AML-193 (cell line): ENCODE measurements at regions not wholly inside any gene's neighbourhood (a gene's known extent, or its start where the extent isn't known, plus 50 kb on each side); places are given as distances from the start of the nearest gene placed in this dataset.
"Not testable (repeated sequence)": the region's sequence is repeated elsewhere in the genome, so short reads cannot be mapped to it uniquely, and the experiment has no call there.

Experiments
- DNase-seq, 2 experiments: peaks; one replicate each; lab custom pipeline; 2025; lab: John Stamatoyannopoulos, UW

- DNase-seq = no peak
Measured at GRCh38 chr4:79662651-79663050, 254.6 kb upstream of the GK2 start.

GRCh38 chr4:79661196-79661595 lies 253.2 kb upstream of the GK2 start:
- DNase-seq = no peak

DNA sequence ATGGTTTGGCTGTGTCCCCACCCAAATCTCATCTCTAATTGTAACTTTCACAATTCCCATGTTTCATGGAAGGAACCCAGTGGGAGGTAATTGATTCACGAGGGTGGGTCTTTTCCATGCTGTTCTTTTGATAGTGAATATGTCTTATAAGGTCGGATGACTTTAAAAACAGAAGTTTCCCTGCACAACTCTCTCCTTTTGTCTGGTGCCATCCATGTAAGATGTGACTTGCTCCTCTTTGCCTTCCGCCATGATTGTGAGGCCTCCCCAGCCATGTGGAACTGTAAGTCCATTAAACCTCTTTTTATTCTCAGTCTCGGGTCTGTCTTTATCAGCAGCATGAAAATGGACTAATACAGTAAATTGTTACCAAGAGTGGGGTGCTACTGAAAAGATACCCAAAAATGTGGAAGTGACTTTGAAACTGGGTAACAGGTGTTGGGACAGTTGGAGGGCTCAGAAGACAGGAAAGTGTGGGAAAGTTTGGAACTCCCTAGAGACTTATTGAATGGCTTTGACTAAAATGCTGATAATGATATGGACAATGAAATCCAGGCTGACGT lies 251.4 kb upstream of the GK2 start:
- DNase-seq = not testable (repeated sequence)

DNA sequence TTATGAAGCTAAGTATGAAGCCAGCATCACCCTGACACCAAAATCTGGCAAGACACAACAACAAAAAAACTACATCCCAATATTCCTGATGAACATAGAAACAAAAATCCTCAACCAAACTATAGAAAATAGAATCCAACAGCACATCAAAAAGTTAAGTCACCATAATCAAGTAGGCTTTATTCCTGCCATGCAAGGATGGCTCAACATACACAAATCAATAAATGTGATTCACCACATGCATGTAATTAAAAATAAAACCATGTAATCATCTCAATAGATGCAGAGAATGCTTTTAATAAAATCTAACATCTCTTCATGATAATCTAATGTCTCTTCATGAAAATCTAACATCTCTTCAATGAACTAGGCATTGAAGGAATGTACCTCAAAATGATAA lies 249.4 kb upstream of the GK2 start:
- no peak for DNase-seq

DNA sequence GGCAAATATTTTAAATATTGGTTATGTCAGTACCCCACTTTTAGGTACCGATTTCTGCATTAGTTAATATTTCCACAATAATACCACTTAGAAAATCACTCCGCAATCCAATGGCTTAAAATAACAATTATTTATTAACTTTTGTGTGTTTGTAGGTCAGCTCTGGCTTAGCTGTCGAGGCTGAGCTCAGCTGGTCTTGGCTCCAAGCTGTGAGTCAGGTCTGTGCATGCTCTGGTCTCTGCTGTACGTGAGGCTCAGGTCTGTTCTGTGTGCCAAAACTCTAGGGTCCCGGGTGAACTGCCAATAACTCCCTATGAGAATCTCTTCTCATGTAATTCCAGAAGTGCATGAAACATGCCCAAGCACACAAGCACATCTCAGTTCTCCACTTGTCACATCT lies 245.8 kb upstream of the GK2 start:
- DNase-seq = no peak

DNA sequence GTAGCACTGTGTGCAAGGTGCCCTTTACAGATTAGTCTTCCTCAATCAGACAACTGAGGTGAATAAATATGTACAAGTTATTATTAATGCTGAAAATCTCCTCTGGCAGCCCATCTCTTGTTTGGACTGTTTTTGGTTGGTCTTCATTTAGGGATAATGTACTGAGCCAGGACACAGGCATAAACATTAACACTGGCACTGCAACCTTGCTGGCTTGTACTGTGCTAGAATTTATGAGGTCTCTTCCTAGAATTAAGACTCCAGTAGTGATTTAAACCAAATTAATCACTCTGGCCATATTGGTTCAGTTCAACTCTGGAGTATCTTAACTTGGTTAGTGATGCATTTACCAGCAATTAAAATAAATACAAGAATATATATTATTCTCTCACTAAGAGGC lies 244.7 kb upstream of the GK2 start:
- no peak for DNase-seq

DNA sequence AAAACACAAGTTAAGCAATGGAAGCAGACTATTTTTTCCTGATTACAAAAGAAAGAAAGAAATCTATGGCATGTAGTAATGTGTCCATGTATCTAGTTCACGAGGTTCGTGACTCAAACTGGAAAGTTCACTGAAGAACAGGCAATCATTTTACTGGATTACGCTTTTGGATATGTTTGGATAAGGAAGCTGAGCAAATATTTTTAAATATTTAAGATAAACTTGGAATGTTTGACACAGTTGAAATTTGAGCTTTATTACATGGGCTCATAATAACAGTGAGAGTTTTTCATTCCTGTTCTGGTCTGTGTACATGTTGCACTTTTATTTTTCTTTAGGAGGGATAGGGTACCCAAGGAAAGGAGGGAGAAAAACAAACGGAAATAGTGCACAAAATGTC lies 244.2 kb upstream of the GK2 start:
- no peak for DNase-seq

- DNase-seq = no peak
Measured at GRCh38 chr4:79651456-79651855, 243.4 kb upstream of the GK2 start.

DNA sequence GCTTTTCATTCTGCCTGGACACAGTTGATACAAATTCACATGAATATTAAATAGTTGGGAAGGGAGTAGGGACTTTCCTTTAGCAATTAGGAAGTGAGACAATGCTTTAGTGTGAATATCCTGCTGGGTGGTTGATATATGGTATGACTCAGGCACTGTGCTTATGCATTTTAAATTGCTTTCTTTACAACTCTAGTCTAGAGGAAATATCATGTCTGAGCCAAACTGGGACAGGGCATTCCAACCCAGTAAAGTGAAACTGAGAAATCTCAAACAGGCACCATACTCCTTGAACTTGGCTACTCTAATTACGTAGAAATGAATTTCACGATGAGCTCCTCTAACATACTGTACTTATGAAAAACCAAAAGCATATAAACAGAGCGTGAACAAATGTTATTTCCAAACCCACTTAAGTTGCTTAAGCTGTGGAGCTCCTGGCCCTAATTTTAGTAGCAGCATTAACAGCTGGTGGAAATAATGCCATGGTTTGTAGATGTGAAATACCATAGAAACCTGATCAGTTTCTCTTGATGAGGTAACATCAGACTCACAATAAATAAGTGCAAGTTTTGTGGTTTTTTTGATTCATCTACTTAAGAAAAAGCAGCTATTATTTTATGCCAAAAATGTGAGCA lies 242.9 kb upstream of the GK2 start:
- DNase-seq = no peak

- DNase-seq = no peak
Measured at GRCh38 chr4:79650217-79650616, 242.2 kb upstream of the GK2 start.

GRCh38 chr4:79645942-79646341 lies 237.9 kb upstream of the GK2 start:
- DNase-seq = no peak

GRCh38 chr4:79638735-79639134 lies 230.7 kb upstream of the GK2 start:
- no peak for DNase-seq

- no peak for DNase-seq
Measured at GRCh38 chr4:79636991-79637390, 229.0 kb upstream of the GK2 start.

DNA sequence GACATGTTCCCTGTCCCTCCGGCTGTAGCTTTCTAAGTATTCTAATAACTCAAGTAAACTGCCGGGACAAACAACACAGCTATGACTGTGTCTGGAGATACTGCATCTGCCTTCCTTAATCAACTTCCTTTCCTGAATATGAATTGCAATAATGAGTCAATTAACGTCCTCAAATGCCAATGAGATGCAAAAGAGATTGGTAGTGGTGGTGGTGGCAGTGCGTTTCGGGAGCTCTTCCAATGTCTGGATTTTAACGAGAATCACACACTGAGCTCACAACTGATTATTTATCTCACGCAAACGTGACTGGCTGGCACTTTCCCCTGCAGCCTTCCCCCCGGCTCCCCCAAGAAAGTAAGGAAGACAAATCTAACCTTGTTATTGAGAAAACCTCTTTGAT lies 226.1 kb upstream of the GK2 start:
- no peak for DNase-seq

DNA sequence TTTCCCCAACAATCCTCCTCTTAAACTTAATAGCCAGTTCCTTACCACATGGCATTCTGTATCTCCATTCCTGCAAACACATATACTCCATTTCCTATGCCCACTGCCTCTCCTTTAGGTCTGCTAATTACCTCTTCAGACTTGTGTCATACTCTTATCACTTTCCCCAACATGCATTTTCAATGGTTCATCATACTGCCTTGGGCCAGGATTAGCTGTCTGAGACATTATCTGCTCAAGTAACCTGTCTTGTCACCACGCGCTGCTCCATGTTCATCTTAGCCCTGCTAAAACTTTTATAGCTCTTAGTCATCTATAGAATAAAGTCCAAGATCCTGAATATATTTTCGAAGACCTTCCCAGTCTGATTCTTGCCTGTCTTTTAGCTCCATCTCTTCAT lies 224.1 kb upstream of the GK2 start:
- DNase-seq = no peak

DNA sequence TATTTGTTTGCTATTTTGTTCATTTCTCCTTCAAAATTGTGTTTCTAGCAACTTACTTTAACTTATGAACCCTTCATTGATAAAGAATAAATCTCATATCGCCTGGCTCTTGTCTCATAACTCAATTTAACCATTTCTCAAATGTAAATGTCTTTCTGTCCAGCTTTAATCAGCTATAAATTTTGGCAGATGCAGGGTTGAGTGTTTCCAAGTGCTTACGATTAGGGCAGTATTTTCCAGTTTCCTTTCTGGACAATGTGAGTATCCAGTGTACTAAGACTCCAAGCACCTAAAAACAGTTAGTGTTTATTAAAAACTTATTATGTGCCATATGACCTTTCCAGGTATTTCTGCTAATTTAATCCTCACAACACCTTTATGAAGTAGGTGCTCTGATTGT lies 218.6 kb upstream of the GK2 start:
- DNase-seq = no peak

DNA sequence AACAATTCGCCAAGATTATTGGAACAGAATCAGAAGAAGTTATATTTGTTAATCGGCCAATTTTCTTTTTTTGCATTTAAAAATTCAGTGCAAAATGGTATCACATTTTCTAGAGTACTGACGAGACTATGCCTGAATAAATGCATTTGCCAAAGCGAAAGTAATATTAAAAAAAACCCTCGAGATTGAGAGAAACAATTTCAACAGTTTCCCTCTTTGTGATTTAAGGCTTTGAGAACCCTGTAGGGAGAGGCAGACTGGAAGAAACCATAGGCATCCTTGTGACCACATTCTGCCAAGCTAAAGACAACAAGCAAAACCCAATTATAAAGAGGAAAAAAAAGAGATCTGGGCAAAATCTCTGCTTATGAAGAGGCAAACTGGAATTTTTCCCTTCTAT lies 218.1 kb upstream of the GK2 start:
- no peak for DNase-seq

GRCh38 chr4:79625361-79625760 lies 217.3 kb upstream of the GK2 start:
- DNase-seq = no peak

GRCh38 chr4:79623021-79623870 lies 215.2 kb upstream of the GK2 start:
- DNase-seq = no peak

GRCh38 chr4:79621061-79621460 lies 213.0 kb upstream of the GK2 start:
- DNase-seq = no peak

GRCh38 chr4:79620617-79621016 lies 212.6 kb upstream of the GK2 start:
- no peak for DNase-seq

- no peak for DNase-seq
Measured at GRCh38 chr4:79613269-79613935, 205.4 kb upstream of the GK2 start.

DNA sequence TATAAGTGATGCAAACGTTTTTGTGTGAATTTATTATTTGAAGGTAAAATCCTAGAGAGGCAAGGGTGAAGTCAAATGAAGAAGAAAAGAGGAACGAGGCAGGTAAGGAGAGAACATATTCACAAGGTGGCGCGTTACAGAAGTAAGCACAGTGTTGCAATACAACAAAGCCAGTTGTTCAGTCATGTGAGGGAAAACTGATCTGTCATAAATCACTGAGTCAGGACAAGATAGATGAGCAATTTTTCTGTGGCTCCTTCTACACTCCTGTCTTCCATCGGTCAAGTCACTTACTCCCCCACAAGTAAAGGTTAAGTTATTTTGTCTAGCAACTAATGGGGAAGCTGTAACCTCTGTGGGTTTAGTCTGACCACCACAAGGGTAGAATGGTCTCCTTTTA lies 203.0 kb upstream of the GK2 start:
- DNase-seq = no peak
